Fibroblast of skin of back (primary cell): ENCODE measurements at regions not wholly inside any gene's neighbourhood (a gene's known extent, or its start where the extent isn't known, plus 50 kb on each side); places are given as distances from the start of the nearest gene placed in this dataset.
"Not testable (repeated sequence)": the region's sequence is repeated elsewhere in the genome, so short reads cannot be mapped to it uniquely, and the experiment has no call there.

ENCODE experiments used
- DNase-seq: peaks from one replicate; pipeline ENCODE4 v3.0.0-alpha.2; 2013

- DNase-seq = no peak
Observed at GRCh38 chr6:26175033-26175427, 87.8 kb downstream of the HFE start.

GRCh38 chr6:26175428-26176181 is 88.4 kb downstream of the HFE start:
- DNase-seq = peak; percentile 74

GRCh38 chr6:26179675-26180074 is 92.4 kb downstream of the HFE start:
- no peak for DNase-seq

GRCh38 chr6:26180346-26180745 is 93.1 kb downstream of the HFE start:
- DNase-seq = no peak

- DNase-seq = no peak
Observed at GRCh38 chr6:26183237-26183580, 96.0 kb downstream of the HFE start.

- peak; percentile 90 for DNase-seq
Observed at GRCh38 chr6:26183581-26184366, 96.5 kb downstream of the HFE start.

GRCh38 chr6:26184367-26184891 is 97.2 kb downstream of the HFE start:
- no peak for DNase-seq

- no peak for DNase-seq
Observed at GRCh38 chr6:26185004-26185403, 97.8 kb downstream of the HFE start.

- no peak for DNase-seq
Observed at GRCh38 chr6:26185802-26186201, 98.6 kb downstream of the HFE start.

- no peak for DNase-seq
Observed at GRCh38 chr6:26186652-26187051, 99.4 kb downstream of the HFE start.

- DNase-seq = no peak
Observed at GRCh38 chr6:26187292-26187691, 100.1 kb downstream of the HFE start.

- DNase-seq = peak; percentile 47
Observed at GRCh38 chr6:26187981-26188635, 100.9 kb downstream of the HFE start.

GRCh38 chr6:26191512-26191911 is 104.3 kb downstream of the HFE start:
- not testable (repeated sequence) for DNase-seq

- DNase-seq = no peak
Observed at GRCh38 chr6:26193467-26194328, 106.5 kb downstream of the HFE start.

GRCh38 chr6:26194329-26194701 is 107.1 kb downstream of the HFE start:
- no peak for DNase-seq

GRCh38 chr6:26194816-26195375 is 107.7 kb downstream of the HFE start:
- DNase-seq = no peak

- DNase-seq = peak; percentile 96
Observed at GRCh38 chr6:26195376-26195923, 108.2 kb downstream of the HFE start.

- peak; percentile 48 for DNase-seq
Observed at GRCh38 chr6:26195924-26196845, 109.0 kb downstream of the HFE start.

GRCh38 chr6:26196846-26197635 is 109.8 kb downstream of the HFE start:
- DNase-seq = peak; percentile 92

GRCh38 chr6:26197636-26197932 is 110.4 kb downstream of the HFE start:
- no peak for DNase-seq
